ENCODE measurements at regions not wholly inside any gene's neighbourhood (a gene's known extent, or its start where the extent isn't known, plus 50 kb on each side); places are given as distances from the start of the nearest gene placed in this dataset.
A peak's percentile ranks its signal among the peaks of the same experiment; 100 is the strongest.
"Not testable (repeated sequence)": the region's sequence is repeated elsewhere in the genome, so short reads cannot be mapped to it uniquely, and the experiment has no call there.

DNA sequence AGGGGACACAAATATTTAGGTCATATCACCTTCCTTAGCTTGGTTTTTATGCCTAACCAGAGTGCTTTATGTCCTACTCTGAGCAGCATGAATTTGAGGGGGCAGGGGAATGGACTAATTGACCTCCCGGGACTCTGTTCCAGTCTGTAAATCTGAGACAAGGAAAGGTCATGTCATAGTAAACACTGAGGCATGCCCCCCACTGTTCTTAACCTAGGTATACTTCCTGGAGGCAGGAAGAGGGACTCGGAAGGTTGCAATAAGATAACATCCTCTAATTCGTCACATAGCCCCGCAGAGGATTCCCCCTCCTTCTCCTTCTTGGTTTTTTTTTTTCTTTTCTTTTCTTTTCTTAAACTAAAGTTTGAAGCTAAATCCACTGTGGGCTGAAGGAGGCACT, 540.3 kb upstream of the CADM1 start:
- DNase-seq (ENCODE audit: low read depth in 3 of 3, low spot score in 2 of 3), result no peak

DNA sequence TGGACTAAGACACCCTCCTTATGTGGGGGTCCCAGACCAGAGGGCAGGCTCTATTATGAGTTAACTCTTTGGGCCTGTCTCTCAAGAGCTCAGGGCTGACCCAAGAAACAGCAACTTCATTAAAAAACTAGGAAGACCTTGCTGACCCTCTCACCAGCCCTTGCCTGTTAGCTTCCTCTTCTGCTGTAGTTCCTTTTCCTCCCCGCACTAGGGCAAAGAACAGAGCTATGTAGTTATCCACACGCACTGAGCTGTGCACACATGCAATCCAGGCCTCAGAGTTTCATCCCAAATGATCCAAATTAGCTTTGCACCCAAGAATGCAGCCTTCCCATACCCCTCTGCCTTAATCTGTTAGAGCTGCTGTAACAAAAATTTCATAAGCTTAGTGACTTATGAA, 539.6 kb upstream of the CADM1 start:
- no peak for DNase-seq (ENCODE audit: low read depth in 3 of 3, low spot score in 2 of 3)

DNA sequence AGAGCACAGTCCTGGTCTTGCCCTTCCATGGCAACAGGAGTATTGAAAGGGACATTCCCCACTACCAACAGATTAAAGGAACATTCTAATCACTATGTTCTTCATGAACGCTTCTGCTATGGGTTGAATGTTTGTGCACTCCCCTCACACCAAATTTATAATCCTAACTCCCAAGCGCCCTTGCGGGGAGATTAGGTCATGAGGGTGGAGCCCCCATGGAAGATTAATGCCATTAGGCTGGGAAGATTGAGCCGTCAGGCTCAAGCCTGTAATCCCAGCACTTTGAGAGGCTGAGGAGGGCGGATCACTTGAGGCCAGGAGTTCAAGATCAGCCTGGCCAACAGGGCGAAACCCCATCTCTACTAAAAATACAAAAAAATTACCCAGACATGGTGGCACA, 538.8 kb upstream of the CADM1 start:
- DNase-seq (ENCODE audit: low read depth in 3 of 3, low spot score in 2 of 3), result not testable (repeated sequence)

GRCh38 chr11:116042146-116042545, 537.9 kb upstream of the CADM1 start:
- no peak for DNase-seq (ENCODE audit: low read depth in 3 of 3, low spot score in 2 of 3)

GRCh38 chr11:116037861-116038260, 533.6 kb upstream of the CADM1 start:
- no peak for DNase-seq (ENCODE audit: low read depth in 3 of 3, low spot score in 2 of 3)

GRCh38 chr11:116035977-116036376, 531.8 kb upstream of the CADM1 start:
- no peak for DNase-seq (ENCODE audit: low read depth in 3 of 3, low spot score in 2 of 3)

DNA sequence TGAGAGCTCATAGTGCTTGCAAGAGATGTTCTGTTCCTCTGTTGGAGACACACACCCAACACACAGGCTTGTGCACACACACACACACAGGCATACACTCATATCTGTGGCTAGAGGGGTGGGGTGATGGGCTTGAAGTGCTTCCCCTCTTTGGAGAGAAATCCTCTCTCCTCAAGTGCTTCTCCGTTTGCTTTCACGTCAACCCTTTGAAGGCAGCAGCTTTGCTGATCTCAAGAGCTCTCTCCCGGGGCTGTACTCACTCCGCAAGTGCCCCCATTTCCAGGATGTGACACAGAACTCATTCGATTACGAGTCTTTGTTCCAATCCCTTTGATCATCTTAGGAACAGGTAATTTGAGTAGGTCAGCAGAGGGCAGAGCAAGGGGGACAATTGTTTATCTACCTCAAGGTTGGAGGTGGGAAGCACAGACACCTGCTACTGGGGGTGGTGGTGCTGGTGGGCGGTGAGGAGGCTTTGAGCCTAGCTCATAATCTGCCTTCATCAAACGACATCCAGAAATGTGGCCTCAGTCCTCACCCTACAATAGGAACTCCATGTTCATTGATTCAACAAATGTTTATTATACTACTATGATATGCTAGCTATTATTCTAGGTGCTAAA, 529.8 kb upstream of the CADM1 start:
- DNase-seq (ENCODE audit: low read depth in 3 of 3, low spot score in 2 of 3), result no peak

DNA sequence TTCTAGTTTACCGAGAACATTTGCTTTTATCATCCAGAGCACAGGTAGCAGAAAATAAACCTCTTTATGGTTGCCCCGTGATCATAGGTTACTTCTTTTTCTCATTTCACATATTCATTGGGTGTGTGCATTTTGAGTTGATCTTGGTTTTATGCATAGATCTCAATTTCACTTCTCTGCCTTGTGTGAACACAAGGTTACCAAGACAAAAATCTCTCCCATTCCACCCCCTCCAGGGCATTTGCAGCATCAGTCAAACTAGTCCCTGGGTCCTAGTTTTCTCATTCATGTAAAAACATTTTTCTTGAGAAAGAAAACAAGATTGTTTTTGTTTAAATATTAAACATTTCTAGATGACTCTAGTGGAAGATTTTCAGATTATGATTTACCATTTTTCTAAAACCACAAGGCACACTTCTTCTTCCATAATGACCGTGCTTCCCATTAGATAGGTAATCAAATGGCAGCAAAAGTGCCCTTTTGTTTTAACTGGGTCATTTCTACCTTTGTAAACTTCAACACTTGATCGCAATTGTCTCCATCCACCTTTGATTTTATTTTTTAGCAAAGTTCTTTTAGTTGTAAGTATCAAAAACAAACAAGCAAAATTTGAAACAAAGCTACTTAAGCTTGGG, 526.6 kb upstream of the CADM1 start:
- no peak for DNase-seq (ENCODE audit: low read depth in 3 of 3, low spot score in 2 of 3)

GRCh38 chr11:116028506-116028905, 524.3 kb upstream of the CADM1 start:
- not testable (repeated sequence) for DNase-seq (ENCODE audit: low read depth in 3 of 3, low spot score in 2 of 3)

DNA sequence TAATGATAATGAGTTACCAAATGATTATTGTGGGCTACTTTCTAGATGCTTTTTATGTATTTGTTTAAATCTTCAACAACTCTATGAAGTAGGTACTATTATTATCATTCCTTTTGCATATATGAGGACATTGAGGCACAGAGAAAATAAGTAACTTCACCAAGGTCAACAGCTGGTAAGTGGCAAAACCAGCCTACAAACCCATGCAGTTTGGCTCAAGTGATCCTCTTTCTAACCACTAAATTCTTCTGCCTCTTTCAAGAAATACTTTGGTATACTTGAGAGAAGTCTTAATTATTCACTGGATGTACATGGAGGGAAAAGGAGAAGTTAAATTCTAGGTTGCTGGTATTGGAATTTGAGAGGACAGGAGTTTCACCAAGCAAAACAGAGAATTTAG, 495.2 kb upstream of the CADM1 start:
- DNase-seq (ENCODE audit: low read depth in 3 of 3, low spot score in 2 of 3), result no peak

- no peak for DNase-seq (ENCODE audit: low read depth in 3 of 3, low spot score in 2 of 3)
Measured at GRCh38 chr11:115996808-115997188, 492.6 kb upstream of the CADM1 start.

DNA sequence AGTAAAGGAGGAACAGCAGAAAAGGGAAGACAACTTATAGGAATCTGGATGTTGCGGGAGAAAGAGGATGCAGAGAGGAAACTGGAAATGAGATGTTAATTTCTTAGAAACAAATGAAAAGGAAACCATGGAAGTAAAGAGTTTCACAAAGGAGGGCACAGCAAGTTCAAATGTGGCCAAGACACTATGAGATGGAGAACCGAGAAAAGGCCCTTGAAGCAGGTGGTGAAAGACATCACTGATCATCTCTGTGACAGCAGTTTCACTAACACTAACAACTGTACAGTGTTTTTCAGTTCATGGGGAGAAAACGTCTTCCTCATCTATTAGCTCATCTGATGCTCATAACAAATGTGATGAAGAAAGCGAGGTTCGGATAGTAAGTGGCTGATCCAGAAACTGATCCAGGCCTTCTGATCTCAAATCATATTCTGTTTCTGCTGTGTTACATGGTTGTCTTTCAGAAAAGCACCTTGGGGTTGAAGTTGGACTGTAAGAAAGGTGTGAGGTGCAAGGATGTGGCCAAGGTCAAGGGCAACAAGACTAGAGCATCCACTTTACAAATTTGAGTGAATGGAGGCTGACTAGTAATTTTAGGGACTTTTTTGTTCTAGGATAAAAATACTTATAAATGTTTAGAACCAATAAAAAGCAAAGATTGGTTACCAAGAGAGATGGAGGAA, 492.1 kb upstream of the CADM1 start:
- no peak for DNase-seq (ENCODE audit: low read depth in 3 of 3, low spot score in 2 of 3)

DNA sequence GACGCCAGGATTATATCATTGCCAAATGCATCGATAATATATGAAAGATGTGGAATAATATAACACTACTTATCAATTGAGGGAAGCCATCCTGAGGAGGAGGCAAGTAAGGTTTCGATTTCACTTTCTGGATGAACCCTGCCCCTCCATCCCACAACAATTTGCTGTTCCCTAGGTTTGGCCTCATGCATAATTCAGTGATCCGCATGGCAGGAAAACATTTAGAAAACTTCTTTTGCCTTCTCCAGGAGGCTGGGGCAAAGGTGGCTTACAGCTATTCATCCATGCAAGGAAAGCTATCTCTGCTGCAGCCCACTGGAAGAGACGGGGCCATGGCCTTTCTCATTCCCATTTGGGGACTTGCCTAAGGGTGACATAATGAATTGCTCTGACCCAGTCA, 489.4 kb upstream of the CADM1 start:
- DNase-seq (ENCODE audit: low read depth in 3 of 3, low spot score in 2 of 3), result no peak

DNA sequence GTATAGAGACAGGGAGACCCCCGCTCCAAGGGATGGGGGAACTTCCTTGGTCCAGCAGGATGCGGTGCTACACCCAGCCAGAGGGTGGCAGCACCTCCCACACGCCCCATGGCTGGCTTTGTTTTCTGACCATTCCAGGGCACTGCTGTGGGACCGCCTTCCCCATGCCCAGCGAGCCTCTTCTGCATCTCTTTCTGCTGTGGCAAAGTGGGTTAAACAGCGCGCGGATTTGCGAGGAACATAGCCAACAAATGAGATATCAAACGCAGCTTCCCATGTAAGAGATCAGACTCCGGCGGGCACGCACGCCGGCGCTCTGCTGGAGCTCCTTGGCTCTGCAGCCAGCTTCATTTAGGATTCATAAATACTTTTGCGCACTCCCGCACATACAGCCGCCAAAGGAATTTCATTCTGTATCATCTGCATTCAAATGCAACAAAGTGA, 485.8 kb upstream of the CADM1 start:
- no peak for DNase-seq (ENCODE audit: low read depth in 3 of 3, low spot score in 2 of 3)

DNA sequence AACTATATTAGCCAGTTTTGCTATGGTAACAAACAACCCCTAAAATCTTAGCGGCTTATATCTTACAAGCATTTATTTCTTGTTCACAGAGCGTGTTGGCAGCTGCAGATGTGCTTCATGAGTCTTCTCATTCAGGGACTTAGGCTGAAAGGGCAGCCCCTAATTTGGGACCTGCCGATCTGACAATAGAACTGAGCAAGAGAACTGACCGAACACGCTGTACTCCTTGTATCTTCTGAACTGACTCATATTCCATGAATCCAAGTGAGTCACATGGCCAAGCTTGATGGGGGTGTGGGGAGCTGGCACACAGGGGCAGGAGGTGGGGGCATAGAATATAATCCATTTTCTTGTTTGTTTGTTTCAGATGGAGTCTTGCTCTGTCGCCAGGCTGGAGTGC, 481.7 kb upstream of the CADM1 start:
- no peak for DNase-seq (ENCODE audit: low read depth in 3 of 3, low spot score in 2 of 3)

- no peak for DNase-seq (ENCODE audit: low read depth in 3 of 3, low spot score in 2 of 3)
Measured at GRCh38 chr11:115984228-115984627, 480.0 kb upstream of the CADM1 start.

- no peak for DNase-seq (ENCODE audit: low read depth in 3 of 3, low spot score in 2 of 3)
Measured at GRCh38 chr11:115982666-115983065, 478.5 kb upstream of the CADM1 start.

DNA sequence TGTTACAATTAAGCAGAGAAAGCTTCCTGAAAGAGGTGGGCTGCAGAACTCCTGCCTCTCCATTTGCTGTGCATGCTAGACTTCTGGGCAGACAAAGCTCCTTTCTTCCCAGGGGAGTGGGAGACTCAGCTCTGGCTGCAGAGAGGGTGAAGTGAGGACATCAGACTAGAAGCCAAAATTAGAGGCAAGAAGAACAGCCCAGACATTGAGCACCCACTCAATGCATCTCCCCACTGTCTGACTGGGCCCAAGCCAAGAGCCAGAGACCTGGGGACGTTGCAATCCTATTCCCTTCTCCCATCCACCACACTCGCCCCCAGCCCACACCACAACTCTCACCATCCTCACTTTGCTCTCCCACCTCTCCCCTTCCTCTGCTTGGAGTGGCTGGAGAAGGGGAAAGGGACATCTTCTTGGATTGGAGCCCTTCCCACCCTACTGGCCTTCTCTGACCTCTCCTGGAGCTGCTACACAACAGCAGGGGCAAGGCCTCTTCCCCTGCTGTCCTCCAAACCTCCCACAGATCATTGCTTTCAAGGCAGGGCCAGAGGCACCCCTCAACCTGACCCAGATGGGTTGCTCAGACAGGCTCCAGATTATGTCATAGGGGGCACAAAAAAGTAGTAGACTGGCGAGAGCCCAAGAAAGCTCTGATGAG, 477.7 kb upstream of the CADM1 start:
- DNase-seq (ENCODE audit: low read depth in 3 of 3, low spot score in 2 of 3), result no peak

GRCh38 chr11:115981104-115981481, 476.9 kb upstream of the CADM1 start:
- DNase-seq (ENCODE audit: low read depth in 3 of 3, low spot score in 2 of 3), result no peak

- peak in 1 of 3 donors; percentile 52 for DNase-seq (ENCODE audit: low read depth in 3 of 3, low spot score in 2 of 3)
Measured at GRCh38 chr11:115980337-115981103, 476.3 kb upstream of the CADM1 start.

- DNase-seq (ENCODE audit: low read depth in 3 of 3, low spot score in 2 of 3), result no peak
Measured at GRCh38 chr11:115974703-115975102, 470.5 kb upstream of the CADM1 start.
